PC-9 (cell line): ENCODE measurements at regions not wholly inside any gene's neighbourhood (a gene's known extent, or its start where the extent isn't known, plus 50 kb on each side); places are given as distances from the start of the nearest gene placed in this dataset.

Source experiments
- EZH2 ChIP-seq: fragments of 200-600 bp; sonication (generic); IDR thresholded peaks from 2 replicates; pipeline ENCODE4 v1.8.0; 2017; ENCODE audit warnings: antibody characterized with exemption, low read depth
- TF ChIP-seq, protein P1 (sequence below): fragments of 200-600 bp; sonication (generic); conservative IDR thresholded peaks from 2 replicates; pipeline ENCODE4 v1.6.1; 2017; ENCODE audit warnings: mixed run types, antibody characterized with exemption, mild to moderate bottlenecking, moderate library complexity

- TF ChIP-seq, protein P1, sequence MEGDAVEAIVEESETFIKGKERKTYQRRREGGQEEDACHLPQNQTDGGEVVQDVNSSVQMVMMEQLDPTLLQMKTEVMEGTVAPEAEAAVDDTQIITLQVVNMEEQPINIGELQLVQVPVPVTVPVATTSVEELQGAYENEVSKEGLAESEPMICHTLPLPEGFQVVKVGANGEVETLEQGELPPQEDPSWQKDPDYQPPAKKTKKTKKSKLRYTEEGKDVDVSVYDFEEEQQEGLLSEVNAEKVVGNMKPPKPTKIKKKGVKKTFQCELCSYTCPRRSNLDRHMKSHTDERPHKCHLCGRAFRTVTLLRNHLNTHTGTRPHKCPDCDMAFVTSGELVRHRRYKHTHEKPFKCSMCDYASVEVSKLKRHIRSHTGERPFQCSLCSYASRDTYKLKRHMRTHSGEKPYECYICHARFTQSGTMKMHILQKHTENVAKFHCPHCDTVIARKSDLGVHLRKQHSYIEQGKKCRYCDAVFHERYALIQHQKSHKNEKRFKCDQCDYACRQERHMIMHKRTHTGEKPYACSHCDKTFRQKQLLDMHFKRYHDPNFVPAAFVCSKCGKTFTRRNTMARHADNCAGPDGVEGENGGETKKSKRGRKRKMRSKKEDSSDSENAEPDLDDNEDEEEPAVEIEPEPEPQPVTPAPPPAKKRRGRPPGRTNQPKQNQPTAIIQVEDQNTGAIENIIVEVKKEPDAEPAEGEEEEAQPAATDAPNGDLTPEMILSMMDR = no peak
- TF ChIP-seq EZH2 = no peak
Observed at GRCh38 chr21:27219068-27219467, 252.2 kb upstream of the ADAMTS5 start.
